DMS153 treated with DMSO at 0.1 percent for 48 hours (cell line): ENCODE measurements at regions not wholly inside any gene's neighbourhood (a gene's known extent, or its start where the extent isn't known, plus 50 kb on each side); places are given as distances from the start of the nearest gene placed in this dataset.
"Not testable (repeated sequence)": the region's sequence is repeated elsewhere in the genome, so short reads cannot be mapped to it uniquely, and the experiment has no call there.

Experiments
- DNase-seq: peaks from one replicate; lab custom pipeline; 2025; ENCODE audit not compliant: unreplicated experiment; lab: John Stamatoyannopoulos, UW

DNA sequence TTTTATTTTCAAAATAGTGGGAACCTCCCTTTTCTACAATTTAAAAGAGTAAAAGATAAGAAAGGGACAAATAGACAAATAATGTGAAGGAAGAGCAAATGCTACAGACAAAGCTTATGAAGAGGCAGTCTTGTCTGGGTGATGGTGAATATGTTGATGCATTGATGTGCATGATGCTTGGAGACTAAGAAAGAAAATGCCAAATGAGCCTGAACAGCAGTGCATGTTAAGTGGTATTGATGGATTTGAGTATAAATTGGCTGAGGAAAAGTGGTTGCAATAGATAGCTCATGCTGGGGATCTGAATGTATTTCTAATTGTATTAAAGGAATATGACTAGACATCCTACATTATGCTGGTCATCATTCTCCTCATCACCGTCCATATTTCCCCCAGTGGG lies 268.6 kb upstream of the ANO5 start:
- no peak for DNase-seq

DNA sequence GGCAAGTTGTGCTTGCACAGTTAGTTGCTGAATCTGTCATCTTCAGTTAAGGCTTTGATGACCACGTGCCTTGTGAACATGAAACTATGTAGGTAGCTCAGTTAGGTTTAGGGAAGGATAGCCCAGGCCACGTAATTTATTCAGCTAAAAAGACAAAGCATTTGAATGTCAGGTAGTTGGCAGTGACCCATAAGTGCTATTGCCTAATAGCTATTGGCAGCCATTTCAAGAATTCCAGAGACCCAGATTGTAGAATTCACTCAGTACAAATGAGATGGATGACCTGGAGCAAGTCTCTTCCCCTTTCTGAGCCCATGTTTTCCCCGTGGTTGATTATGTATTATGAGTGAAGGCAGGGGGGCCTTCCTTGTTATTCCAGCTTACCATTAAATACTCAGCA lies 265.3 kb upstream of the ANO5 start:
- no peak for DNase-seq

GRCh38 chr11:21928847-21929246 lies 264.0 kb upstream of the ANO5 start:
- DNase-seq: no peak

DNA sequence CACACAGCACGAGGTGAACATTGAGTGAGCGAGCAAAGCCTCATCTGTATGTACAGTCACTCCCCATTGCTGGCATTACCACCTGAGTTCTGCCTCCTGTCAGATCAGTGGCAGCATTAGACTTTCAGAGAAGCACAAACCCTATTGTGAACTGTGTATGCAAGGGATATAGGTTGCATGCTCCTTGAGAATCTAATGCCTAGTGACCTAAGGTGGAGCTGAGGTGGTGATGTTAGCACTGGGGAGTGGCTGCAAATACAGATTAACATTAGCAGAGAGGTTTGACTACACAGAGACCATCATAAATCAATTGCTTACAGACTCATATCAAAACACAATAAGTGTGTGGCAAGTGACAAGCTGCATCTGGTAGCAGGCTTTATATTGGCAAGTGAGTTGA lies 262.5 kb upstream of the ANO5 start:
- no peak for DNase-seq

DNA sequence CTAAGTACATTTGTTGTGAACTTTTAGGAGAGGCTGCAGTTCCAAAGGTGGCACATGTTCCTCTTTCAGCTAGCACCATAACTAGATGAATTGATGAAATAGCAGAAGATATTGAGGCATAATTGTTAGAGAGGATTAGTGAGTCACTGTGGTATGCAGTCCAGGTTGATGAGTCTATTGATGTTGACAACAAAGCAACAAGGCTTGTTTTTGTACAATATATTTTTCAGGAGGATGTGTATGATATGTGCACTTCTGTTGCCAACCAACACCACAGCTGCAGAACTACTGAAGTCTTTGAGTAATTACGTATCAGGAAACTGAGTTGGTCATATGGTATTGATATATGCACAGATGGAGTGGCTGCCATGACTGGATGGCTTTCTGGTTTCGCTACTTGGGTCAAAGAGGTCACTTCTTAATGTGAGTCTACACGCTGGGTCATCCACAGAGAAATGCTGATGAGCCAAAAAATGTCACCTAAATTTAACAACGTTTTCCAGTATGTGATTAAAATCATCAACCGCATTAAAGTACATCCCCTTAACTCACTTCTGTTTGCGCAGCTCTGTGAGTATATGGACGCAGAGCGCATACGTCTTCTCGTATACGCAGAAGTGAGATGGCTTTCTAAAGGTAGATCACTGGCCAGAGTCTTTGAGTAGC lies 261.3 kb upstream of the ANO5 start:
- no peak for DNase-seq

DNA sequence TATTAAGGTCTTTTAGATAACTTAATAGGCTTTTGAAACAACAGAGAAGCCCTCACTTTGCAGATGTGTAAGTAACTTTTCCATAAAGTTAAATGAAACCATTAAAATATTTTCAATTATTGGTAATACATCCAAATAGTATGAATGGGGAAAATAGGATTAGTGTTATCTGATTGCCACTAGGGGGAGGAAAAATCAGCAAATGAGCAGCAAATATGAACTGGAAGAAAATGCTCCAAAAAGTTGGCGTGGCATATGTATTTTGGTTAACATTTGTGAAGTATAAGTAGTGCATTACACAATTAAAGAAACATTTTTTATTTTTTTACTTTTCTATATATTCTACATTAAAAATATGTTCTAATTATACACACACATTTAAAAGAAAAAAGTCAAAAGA lies 259.8 kb upstream of the ANO5 start:
- no peak for DNase-seq

DNA sequence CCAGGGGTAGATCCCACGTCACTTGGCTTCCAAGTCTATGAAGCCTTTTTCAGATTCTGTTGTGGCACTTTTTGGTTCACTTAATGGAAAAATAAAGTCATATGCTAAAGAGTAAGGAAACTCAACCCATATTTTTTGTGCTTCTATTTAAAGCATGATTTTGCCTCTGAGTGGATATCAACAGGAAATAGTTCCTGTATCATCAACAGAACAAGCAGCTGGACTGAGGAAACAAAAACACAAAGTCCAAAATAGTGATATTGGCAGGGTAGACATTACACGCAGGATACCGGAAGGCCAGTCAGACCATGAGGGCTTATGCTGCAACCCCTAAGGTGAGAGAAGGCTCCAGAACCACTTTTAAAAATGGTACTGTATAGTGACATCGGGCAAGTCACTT lies 248.3 kb upstream of the ANO5 start:
- DNase-seq: no peak

DNA sequence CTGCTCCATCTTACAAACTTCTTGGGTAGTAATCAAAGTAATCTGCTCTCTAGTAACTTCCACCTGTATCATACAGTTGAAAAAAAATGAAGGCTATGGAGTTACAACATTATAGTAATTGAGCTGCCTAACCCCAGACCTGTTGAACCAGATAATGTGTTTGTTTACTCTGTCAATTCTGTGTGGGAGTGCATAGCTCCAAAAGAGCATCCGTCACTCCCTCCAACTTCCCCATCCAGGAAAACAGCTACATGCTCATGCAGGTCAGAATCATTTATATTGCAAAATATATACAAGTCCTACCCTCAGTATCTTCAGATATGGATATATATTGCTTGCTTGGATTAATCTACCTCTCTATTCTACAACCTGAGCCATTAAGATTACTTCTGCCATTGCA lies 244.0 kb upstream of the ANO5 start:
- no peak for DNase-seq

GRCh38 chr11:21949763-21950413 lies 243.0 kb upstream of the ANO5 start:
- DNase-seq: no peak

DNA sequence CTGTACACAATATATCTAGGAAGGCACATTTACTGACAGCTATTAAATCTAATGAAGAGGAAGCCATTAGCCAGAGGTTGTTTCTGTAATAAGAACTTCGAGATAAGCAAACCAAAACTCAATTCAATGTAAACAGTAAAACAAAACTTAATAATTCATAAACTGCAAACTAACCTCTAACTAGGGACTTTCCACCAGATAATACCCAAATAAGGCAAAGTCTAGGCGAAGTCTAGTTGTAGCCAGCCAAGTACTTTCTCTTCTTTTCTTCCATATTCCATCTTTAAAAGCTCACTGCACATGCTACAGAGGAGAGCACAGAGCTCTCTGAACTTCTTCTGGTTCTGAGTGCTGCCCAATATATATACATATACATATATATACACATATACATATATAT lies 229.9 kb upstream of the ANO5 start:
- DNase-seq: no peak

DNA sequence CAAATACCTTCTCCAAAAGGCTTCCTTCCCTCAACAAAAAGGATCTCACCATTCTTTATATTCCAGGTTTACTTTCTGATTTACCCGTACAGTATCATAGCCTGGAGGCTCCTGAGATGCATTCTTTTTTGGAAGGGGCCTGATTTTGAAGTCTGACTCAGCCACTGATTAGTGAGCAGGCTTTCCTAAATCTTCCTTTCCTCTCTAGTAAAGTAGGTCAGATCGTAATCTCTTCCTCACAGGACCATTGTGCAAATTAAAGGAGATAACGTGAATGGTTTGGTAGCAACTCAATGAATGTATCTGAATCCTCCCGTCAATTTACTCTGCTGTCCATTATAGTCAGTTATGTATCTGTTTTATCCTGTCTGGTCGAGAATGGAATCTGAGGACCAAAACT lies 227.7 kb upstream of the ANO5 start:
- no peak for DNase-seq

DNA sequence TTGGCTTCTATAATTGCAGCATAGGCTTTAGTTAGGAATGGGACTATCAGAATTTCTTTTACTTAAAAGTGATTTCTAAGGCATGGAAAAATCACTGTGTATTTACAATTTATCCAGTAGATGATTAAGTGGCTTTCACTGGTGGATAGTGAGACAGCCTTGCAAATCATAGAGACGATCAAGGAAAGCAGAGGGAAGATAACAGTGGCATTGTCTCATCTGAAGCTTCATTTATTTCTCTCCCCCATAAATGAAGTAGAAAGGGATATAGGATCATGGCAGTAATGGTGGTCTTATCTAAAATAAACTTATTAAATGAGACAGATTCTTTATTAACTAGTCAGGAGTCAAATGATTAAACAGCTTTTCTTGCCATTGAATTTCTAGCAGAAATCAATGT lies 224.2 kb upstream of the ANO5 start:
- DNase-seq: no peak

- DNase-seq: no peak
Observed at GRCh38 chr11:21969841-21970240, 223.0 kb upstream of the ANO5 start.

GRCh38 chr11:21975242-21975641 lies 217.6 kb upstream of the ANO5 start:
- DNase-seq: no peak

DNA sequence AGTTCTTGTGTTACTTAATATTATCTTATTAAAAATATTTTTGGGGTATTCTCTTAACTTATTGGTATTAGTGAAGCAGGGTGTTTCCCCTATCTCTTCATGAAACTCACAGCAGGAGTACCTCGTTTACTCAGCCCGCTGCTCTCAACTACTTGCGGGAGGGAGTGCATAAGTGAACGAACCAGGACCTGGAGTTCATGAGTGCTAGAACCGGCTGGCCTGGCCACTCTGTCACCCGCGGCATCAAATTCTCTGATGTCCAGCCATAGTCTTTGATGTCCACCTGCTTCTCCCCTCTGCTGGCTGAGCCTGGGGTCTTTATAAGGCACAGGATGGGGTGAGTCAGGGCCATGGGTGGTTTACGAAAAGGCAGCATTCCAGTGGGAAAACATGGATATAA lies 216.7 kb upstream of the ANO5 start:
- no peak for DNase-seq

DNA sequence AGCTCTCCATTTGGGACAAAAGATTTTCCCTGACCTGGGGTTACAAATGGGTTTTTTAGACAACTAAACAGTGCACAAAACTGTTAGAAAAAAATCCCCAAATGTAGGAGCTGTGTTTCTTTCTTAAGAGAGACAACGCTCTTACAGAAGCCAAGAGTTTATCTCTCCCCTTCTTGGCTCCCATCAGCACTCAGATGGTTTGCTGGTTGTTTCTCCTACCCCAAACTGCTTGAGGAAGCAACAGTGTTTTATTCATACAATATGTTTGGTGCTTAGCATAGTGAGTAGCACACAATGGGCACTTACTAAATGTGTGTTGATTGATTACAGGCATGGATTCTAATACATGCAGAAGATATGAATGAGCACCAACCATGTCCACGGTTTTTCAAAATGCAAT lies 209.5 kb upstream of the ANO5 start:
- DNase-seq: no peak

GRCh38 chr11:21986361-21986760 lies 206.5 kb upstream of the ANO5 start:
- DNase-seq: no peak

DNA sequence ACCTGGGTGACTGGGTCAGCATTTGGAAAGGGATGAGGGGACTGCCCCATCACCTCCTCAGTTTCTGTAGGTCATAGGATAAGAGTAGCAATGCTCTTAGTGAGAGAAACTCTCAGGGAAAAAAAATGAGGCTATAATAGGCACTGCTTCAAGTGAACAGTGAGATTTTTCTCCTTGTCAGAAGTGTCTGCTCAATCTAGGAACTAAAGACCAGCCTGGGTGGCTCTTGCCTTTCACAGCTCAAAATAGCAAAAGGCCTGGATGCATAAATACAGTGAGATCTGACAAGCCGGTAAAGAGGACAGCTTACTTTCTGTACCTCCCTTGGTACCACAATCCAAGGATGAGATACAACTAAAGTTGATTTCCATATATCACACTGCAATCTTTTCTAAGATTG lies 205.6 kb upstream of the ANO5 start:
- no peak for DNase-seq

DNA sequence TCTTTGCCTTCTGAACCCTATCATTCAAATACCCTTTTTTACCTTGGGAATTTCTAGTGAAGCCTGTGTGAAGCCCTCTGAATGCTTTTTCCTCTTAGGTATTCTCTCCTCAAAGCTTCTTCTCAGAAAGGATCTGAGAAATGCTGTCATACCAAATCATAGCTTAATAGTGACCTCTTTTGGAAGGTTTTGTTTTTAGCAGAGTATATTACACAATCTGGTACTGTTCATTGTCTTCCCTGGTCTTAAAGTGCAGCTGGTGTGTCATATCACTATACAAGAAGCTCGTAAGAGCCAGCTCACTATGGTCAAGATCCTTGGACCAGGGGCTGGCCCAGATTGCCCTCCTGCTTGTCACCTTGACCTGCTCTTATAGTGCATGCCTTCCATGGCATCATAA lies 204.4 kb upstream of the ANO5 start:
- DNase-seq: peak; percentile 16

DNA sequence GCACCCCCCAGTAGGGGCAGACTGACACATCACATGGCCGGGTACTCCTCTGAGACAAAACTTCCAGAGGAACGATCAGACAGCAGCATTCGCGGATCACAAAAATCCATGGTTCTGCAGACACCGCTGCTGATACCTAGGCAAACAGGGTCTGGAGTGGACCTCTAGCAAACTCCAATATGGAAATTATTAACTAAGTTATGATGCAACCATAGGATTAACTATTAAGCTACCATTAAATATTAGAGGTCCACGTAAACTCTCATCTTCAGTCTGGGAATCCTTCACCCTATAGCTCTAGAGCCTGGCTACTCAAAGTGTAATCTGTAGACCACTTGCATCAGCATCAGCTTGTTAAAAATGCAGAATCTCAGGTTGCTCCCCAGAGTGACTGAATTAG lies 191.1 kb upstream of the ANO5 start:
- not testable (repeated sequence) for DNase-seq

- DNase-seq: no peak
Observed at GRCh38 chr11:22006901-22007300, 186.0 kb upstream of the ANO5 start.

DNA sequence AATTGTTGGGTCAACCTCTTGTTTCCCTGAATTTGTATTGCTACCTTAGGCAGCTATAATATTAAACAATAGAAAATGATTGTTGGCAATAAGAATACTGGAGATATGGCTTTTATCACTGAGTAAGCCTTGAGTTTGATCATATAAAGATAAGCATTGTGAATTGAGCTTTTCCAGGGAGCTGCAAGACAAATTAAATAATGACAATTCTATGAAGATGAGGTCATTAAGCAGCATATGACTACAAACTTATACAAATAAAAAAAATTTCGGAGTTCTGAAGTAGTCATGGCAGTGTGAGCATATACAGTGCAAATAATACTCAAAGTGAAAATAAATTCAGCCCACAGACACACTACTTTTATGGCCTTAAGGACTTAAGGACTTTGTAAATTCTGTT lies 161.1 kb upstream of the ANO5 start:
- no peak for DNase-seq

DNA sequence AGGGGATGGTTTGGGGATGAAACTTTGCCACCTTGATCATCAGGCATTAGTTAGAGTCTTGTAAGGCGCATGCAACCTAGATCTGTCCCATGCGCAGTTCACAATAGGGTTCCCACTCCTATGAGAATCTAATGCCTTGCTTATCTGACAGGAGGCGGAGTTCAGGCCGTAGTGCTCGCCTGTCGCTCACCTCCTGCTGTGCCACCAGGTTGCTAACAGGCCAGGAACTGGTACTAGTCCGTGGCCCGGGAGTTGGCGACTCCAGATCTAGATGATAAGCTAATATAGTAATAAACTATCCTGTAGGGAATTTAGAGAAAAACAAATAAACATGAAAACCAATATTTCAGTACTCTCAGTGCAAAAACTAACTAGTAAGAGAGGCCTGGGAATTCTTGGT lies 155.4 kb upstream of the ANO5 start:
- DNase-seq: no peak
